HAP-1 (cell line): ENCODE measurements at regions not wholly inside any gene's neighbourhood (a gene's known extent, or its start where the extent isn't known, plus 50 kb on each side); places are given as distances from the start of the nearest gene placed in this dataset.

Experiments
- DNase-seq, 2 experiments: peaks; one replicate each; pipeline ENCODE4 v3.0.0-alpha.2; 2016 to 2020; ENCODE audit warnings: low spot score in 2 of 2
- H3K27me3 ChIP-seq: fragments of 250-450 bp; sonication (Bioruptor Pico); 2 replicates; pipeline ENCODE4 v1.5.1; 2020; ENCODE audit warnings: low read depth, mild to moderate bottlenecking, moderate library complexity
- H3K36me3 ChIP-seq: fragments of 250-450 bp; sonication (Bioruptor Pico); replicated peaks from 2 replicates; pipeline ENCODE4 v1.5.1; 2020; ENCODE audit warnings: mild to moderate bottlenecking
- H3K4me1 ChIP-seq: fragments of 250-450 bp; sonication (Bioruptor Pico); 2 replicates; pipeline ENCODE4 v1.5.1; 2020; ENCODE audit warnings: mild to moderate bottlenecking
- H3K4me3 ChIP-seq: fragments of 250-450 bp; sonication (Bioruptor Pico); 2 replicates; pipeline ENCODE4 v1.5.1; 2020; ENCODE audit warnings: mild to moderate bottlenecking, moderate library complexity
- H3K9me3 ChIP-seq: fragments of 250-450 bp; sonication (Bioruptor Pico); 2 replicates; pipeline ENCODE4 v1.5.1; 2020; ENCODE audit warnings: mild to moderate bottlenecking, moderate library complexity
- in situ Hi-C: fragments of 300-500 bp; cut with MboI; formaldehyde crosslinking; loops from 3 replicates; pipeline ENCODE4 v1.14.3; 2020; ENCODE audit warnings: low sequenced_read_pairs, inconsistent platforms, mixed read lengths

GRCh38 chr3:13709706-13710105 lies 160.8 kb downstream of the FBLN2 start:
- H3K9me3 ChIP-seq, result no peaks in the 10 kb centered on the region
- in situ Hi-C loops, result no loop called here
- DNase-seq, result peak in 1 of 2 experiments; percentile 2

GRCh38 chr3:13708871-13709595 lies 160.1 kb downstream of the FBLN2 start:
- no peaks in the 10 kb centered on the region for H3K36me3 ChIP-seq
- in situ Hi-C loops, result no loop called here
- H3K4me3 ChIP-seq, result no peak overlapping the region
- no peaks in the 10 kb centered on the region for H3K4me1 ChIP-seq
- no peaks in the 10 kb centered on the region for H3K9me3 ChIP-seq
- DNase-seq, result peak in 1 of 2 experiments; percentile 2
- H3K27me3 ChIP-seq, result no peaks in the 10 kb centered on the region

More at GRCh38 chr3:13709706-13710105, 160.8 kb downstream of the FBLN2 start:
- H3K27me3 ChIP-seq, result no peaks in the 10 kb centered on the region
- no peaks in the 10 kb centered on the region for H3K4me1 ChIP-seq
- no peaks in the 10 kb centered on the region for H3K36me3 ChIP-seq
- no peak overlapping the region for H3K4me3 ChIP-seq

GRCh38 chr3:13708301-13708700 lies 159.4 kb downstream of the FBLN2 start:
- in situ Hi-C loops, result no loop called here
- no peaks in the 10 kb centered on the region for H3K4me1 ChIP-seq
- H3K9me3 ChIP-seq, result no peaks in the 10 kb centered on the region

GRCh38 chr3:13707456-13707855 lies 158.5 kb downstream of the FBLN2 start:
- H3K9me3 ChIP-seq, result no peaks in the 10 kb centered on the region
- DNase-seq, result peak in 1 of 2 experiments; percentile 3
- H3K4me3 ChIP-seq, result no peak overlapping the region
- no peaks in the 10 kb centered on the region for H3K27me3 ChIP-seq
- in situ Hi-C loops, result no loop called here
- no peaks in the 10 kb centered on the region for H3K4me1 ChIP-seq
- no peaks in the 10 kb centered on the region for H3K36me3 ChIP-seq

More at GRCh38 chr3:13708301-13708700, 159.4 kb downstream of the FBLN2 start:
- no peak overlapping the region for H3K4me3 ChIP-seq
- H3K36me3 ChIP-seq, result no peaks in the 10 kb centered on the region
- peak in 1 of 2 experiments; percentile 2 for DNase-seq
- no peaks in the 10 kb centered on the region for H3K27me3 ChIP-seq

GRCh38 chr3:13706886-13707285 lies 158.0 kb downstream of the FBLN2 start:
- Histone ChIP-seq H3K9me3 (no peaks in the 10 kb centered on the region), H3K4me1 (no peaks in the 10 kb centered on the region), H3K27me3 (no peaks in the 10 kb centered on the region), H3K36me3 (no peaks in the 10 kb centered on the region), H3K4me3 (no peak overlapping the region)
- in situ Hi-C loops, result no loop called here
- DNase-seq, result peak in 1 of 2 experiments; percentile 1

GRCh38 chr3:13706451-13706850 lies 157.5 kb downstream of the FBLN2 start:
- DNase-seq, result peak in 1 of 2 experiments; percentile 1
- in situ Hi-C loops, result no loop called here
- Histone ChIP-seq H3K4me3 (no peak overlapping the region), H3K27me3 (no peaks in the 10 kb centered on the region), H3K9me3 (no peaks in the 10 kb centered on the region), H3K36me3 (no peaks in the 10 kb centered on the region), H3K4me1 (no peaks in the 10 kb centered on the region)

- Histone ChIP-seq H3K36me3 (no peaks in the 10 kb centered on the region), H3K27me3 (no peaks in the 10 kb centered on the region), H3K4me3 (no peak overlapping the region), H3K4me1 (no peaks in the 10 kb centered on the region), H3K9me3 (no peaks in the 10 kb centered on the region)
- in situ Hi-C loops, result no loop called here
- no peak for DNase-seq
These were observed 156.9 kb downstream of the FBLN2 start for GRCh38 chr3:13705702-13706280.

- in situ Hi-C loops, result no loop called here
- no peak overlapping the region for H3K4me3 ChIP-seq
These were observed 156.1 kb downstream of the FBLN2 start for GRCh38 chr3:13705051-13705450.

GRCh38 chr3:13704174-13704573 lies 155.2 kb downstream of the FBLN2 start:
- no peak overlapping the region for H3K4me3 ChIP-seq
- DNase-seq, result no peak
- no peaks in the 10 kb centered on the region for H3K27me3 ChIP-seq
- H3K9me3 ChIP-seq, result no peaks in the 10 kb centered on the region
- in situ Hi-C loops, result no loop called here
- no peaks in the 10 kb centered on the region for H3K36me3 ChIP-seq
- H3K4me1 ChIP-seq, result no peaks in the 10 kb centered on the region

More at GRCh38 chr3:13705051-13705450, 156.1 kb downstream of the FBLN2 start:
- Histone ChIP-seq H3K27me3 (no peaks in the 10 kb centered on the region), H3K36me3 (no peaks in the 10 kb centered on the region), H3K4me1 (no peaks in the 10 kb centered on the region), H3K9me3 (no peaks in the 10 kb centered on the region)
- DNase-seq, result peak in 1 of 2 experiments; percentile 2

- Histone ChIP-seq H3K4me3 (no peak overlapping the region), H3K36me3 (no peaks in the 10 kb centered on the region), H3K9me3 (no peaks in the 10 kb centered on the region), H3K4me1 (peaks cover 8% of the 10 kb centered on the region), H3K27me3 (no peaks in the 10 kb centered on the region; the same call in 1 of the 2 replicates)
- in situ Hi-C loops, result no loop called here
- DNase-seq, result no peak
These were observed 154.1 kb downstream of the FBLN2 start for GRCh38 chr3:13703071-13703470.

GRCh38 chr3:13702286-13702685 lies 153.4 kb downstream of the FBLN2 start:
- H3K4me1 ChIP-seq, result peaks cover 9% of the 10 kb centered on the region
- H3K9me3 ChIP-seq, result no peaks in the 10 kb centered on the region
- H3K4me3 ChIP-seq, result no peak overlapping the region
- DNase-seq, result no peak
- H3K36me3 ChIP-seq, result no peaks in the 10 kb centered on the region
- H3K27me3 ChIP-seq, result no peaks in the 10 kb centered on the region; the same call in 1 of the 2 replicates
- in situ Hi-C loops, result no loop called here

- Histone ChIP-seq H3K9me3 (no peaks in the 10 kb centered on the region), H3K4me3 (no peak overlapping the region), H3K36me3 (no peaks in the 10 kb centered on the region), H3K4me1 (peaks cover 9% of the 10 kb centered on the region), H3K27me3 (no peaks in the 10 kb centered on the region; the same call in 1 of the 2 replicates)
- in situ Hi-C loops, result no loop called here
- no peak for DNase-seq
These were observed 152.0 kb downstream of the FBLN2 start for GRCh38 chr3:13700889-13701288.

- H3K4me3 ChIP-seq, result no peak overlapping the region
- H3K27me3 ChIP-seq, result no peaks in the 10 kb centered on the region; the same call in 1 of the 2 replicates
- H3K9me3 ChIP-seq, result no peaks in the 10 kb centered on the region
- H3K4me1 ChIP-seq, result peaks cover 9% of the 10 kb centered on the region
- H3K36me3 ChIP-seq, result no peaks in the 10 kb centered on the region
- no peak for DNase-seq
- in situ Hi-C loops, result no loop called here
These were observed 151.4 kb downstream of the FBLN2 start for GRCh38 chr3:13700362-13700761.

- no peak for DNase-seq
- H3K9me3 ChIP-seq, result no peaks in the 10 kb centered on the region
- in situ Hi-C loops, result no loop called here
- peaks cover 9% of the 10 kb centered on the region for H3K4me1 ChIP-seq
- H3K4me3 ChIP-seq, result no peak overlapping the region
- H3K27me3 ChIP-seq, result no peaks in the 10 kb centered on the region; the same call in 1 of the 2 replicates
- H3K36me3 ChIP-seq, result no peaks in the 10 kb centered on the region
These were observed 147.8 kb downstream of the FBLN2 start for GRCh38 chr3:13696699-13697098.
